Activated T-helper 1 cell treated with Interleukin-2 at 50 U/mL for 16 hours (primary cell): ENCODE measurements at regions not wholly inside any gene's neighbourhood (a gene's known extent, or its start where the extent isn't known, plus 50 kb on each side); places are given as distances from the start of the nearest gene placed in this dataset.

Experiments
- DNase-seq: peaks from one replicate; pipeline ENCODE4 v3.0.0-alpha.2; 2020; ENCODE audit warnings: low read depth

GRCh38 chr3:17982211-17982880 lies 239.9 kb upstream of the TBC1D5 start:
- no peak for DNase-seq

GRCh38 chr3:17980863-17981262 lies 238.4 kb upstream of the TBC1D5 start:
- no peak for DNase-seq

DNA sequence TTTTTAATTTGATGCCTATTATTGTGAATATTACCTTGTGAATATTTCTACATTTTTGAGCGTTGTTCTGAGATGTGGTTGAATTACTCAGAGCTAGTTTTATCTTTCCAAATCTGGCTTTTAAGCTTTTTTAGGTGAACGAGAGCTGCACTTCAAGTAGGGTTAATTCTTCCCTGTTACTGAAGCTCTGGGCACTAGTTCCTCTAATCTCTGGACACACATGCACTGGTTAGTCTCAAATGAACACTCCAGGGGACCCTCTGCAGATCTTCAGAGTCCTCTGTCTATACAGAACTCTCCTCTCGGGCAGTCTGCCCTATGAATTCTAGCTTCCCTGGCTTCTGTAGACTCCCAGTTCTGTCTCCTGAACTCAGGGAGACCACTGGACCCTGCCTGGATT lies 237.5 kb upstream of the TBC1D5 start:
- no peak for DNase-seq

- no peak for DNase-seq
Measured at GRCh38 chr3:17979252-17979651, 236.8 kb upstream of the TBC1D5 start.

- DNase-seq: no peak
Measured at GRCh38 chr3:17974206-17974841, 231.9 kb upstream of the TBC1D5 start.

GRCh38 chr3:17972959-17973906 lies 230.8 kb upstream of the TBC1D5 start:
- no peak for DNase-seq

DNA sequence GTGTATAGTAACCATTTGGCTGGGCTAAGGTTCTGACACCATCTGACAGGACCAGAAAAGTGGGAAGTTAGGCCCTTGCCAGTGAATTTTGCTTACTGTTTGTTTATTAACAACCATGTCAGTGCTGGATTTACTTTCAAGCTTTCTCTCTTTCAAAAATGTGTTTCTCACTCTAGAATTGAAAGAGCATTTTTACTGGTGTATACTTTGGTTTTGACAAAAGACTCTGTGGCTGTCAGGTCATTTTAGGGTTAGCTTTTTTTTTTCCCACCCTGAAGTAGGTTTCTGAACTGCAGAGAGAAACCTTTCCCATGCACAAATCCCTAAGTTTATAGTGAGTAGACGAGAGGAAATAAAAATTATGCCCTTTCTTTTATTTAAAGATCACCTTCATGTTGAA lies 230.0 kb upstream of the TBC1D5 start:
- DNase-seq: no peak

DNA sequence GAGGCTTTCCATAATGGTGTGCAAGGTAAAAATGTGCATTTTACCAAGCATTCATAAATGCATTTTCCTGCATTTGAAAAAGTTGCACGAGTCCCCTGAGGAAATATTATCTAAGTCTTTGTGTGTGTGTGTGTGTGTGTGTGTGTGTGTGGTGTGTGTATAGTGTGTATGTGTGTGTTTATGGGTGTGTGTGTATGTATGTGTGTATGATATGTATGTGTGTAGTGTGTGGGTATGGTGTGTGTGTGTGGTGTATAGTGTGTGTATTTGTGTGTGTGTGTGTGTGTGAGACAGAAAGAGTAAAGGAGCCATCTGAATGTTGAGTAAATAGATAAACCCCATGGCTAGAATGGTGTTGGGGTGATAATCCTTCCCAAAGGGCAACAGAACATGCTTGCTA lies 229.6 kb upstream of the TBC1D5 start:
- DNase-seq: no peak

DNA sequence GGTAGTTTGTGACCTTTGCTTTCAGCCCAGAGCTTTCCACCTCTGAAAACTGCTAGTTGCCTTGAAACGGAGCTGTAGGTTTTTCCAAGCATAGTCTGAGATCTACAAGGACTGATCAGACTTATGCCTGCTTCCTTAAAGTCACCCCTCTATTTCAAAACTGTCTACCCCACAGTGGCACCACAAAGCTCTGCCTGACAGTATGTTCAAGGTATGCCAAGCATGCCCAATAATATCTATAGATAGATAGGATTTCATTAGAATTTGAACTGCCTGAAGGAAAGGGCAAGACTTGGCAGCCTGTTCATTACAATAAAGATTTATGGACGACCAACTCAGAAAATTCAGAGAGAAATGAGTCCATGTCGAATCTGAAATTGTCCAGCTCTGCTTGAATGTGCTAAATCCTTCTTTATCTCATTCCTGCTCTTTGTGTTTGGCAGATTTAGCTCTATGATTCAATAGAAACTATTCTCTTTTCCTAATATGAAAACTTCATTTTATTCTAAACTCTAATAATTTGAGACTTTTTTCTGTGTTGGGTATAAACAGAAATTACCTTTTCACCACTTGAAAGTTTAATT lies 227.6 kb upstream of the TBC1D5 start:
- no peak for DNase-seq

DNA sequence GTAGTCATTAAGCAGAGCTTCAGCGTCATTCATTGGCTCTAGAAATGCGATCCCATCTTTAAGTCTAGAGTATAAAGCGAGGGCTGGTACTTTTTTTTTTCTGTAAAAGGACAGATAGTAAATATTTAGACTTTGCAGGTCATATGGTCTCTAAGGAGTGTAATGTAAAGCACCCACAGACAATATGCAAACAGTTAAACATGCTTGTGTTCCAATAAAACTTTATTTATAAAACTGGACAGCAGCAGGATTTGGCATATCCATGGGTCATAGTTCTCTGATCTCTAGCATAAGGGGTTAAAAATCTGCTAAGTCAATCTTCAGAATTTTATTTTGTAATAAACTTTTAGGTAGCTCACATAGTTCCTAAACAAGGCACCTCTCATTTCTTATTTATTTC lies 226.8 kb upstream of the TBC1D5 start:
- no peak for DNase-seq

- no peak for DNase-seq
Measured at GRCh38 chr3:17967953-17968607, 225.6 kb upstream of the TBC1D5 start.

GRCh38 chr3:17967111-17967510 lies 224.7 kb upstream of the TBC1D5 start:
- DNase-seq: no peak

DNA sequence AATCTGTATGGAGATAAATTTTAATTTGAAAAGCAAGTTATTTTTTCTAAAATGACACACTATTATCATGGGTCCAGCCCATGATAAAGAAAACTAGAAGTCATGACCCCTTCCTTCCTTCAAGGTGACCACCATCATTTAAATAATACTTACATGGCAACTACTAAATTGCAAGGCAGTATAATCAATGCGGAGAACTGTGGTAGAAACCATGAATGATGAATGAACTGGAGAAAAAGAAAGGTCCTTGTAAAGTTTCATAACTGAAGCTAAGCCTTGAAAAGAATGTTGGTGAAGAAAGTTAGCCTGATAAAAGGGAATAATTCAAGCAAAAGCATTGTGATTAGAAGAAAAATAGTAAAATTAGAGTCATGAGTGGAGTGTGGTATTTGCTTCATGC lies 222.9 kb upstream of the TBC1D5 start:
- DNase-seq: no peak

DNA sequence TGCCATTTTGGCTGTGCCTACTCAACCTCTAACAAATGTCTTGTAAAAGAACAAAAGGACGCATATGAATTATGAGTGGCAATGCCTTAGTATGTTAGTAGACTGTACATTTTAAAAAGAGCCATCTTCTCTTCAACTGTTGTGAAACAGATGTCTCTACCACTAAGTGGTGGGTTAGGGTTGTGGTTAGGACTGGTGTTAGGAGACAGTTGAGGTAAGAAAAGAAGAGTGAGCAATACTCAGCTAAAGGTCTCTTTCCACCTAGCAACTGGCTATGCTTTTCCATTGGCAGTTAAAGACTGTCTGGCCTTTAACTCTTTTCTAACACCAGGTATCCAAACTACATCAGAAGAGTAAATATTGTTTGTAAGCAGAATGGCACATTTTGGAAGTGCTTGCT lies 221.7 kb upstream of the TBC1D5 start:
- DNase-seq: no peak

GRCh38 chr3:17955411-17955810 lies 213.0 kb upstream of the TBC1D5 start:
- DNase-seq: no peak

GRCh38 chr3:17954801-17955200 lies 212.4 kb upstream of the TBC1D5 start:
- no peak for DNase-seq

GRCh38 chr3:17951241-17951640 lies 208.8 kb upstream of the TBC1D5 start:
- DNase-seq: no peak

- DNase-seq: no peak
Measured at GRCh38 chr3:17949101-17949500, 206.7 kb upstream of the TBC1D5 start.

- DNase-seq: no peak
Measured at GRCh38 chr3:17947833-17948232, 205.4 kb upstream of the TBC1D5 start.

DNA sequence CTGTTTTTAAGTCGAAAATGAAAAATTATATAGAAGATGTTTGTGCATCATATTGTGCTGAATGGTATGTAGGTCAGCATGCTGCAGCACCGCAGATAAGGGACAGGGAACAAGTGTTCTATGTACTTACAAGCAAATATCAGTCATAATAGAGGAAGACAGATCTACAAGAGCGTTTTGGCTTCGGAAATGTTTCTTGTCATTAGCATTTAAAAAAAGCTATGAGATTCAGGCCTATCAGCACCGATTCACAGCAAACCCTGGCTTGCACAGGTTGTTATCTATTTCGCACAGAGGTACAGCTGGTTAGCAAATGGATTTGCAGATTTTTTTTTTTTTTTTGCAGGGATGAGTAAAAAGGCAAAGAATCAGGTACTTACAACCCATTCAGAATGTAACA lies 204.2 kb upstream of the TBC1D5 start:
- no peak for DNase-seq

DNA sequence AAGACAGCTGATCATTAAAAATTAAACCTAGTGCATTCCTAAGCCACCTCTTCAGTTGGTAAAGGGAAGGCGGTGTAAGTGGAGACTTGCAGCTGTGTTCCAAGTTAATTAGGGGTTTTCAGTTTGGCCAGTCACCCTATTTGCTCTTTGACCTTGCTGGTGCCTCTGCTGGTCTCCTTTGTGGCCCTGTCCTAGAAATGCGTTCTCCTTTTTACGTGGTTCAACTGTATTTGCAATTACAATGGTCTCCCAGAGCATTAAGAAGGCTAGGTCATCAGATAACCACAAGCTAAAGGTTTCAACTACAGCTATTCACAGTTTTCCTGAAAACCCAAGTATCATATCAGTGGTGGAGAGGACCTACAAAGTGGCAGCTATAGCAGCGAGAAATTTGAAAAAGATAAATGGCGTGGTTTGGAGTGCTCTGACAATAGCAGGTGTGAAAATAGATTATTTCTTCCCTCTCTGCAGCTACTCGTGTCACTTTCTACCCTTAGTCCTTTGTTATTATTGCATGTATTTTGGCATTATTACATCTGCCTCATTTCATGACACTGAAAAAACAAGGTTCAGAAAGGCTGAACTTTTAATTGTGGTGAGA lies 203.5 kb upstream of the TBC1D5 start:
- no peak for DNase-seq
